Smooth muscle cell (in vitro differentiated cells): ENCODE measurements at regions not wholly inside any gene's neighbourhood (a gene's known extent, or its start where the extent isn't known, plus 50 kb on each side); places are given as distances from the start of the nearest gene placed in this dataset.
A peak's percentile ranks its signal among the peaks of the same experiment; 100 is the strongest.

Experiments used
- DNase-seq: peaks from one replicate; lab custom pipeline; 2025; ENCODE audit not compliant: unreplicated experiment; lab: John Stamatoyannopoulos, UW
- H2AFZ ChIP-seq: fragments of 200-600 bp; sonication (generic); 2 replicates; pipeline ENCODE4 v1.6.0; 2016; ENCODE audit warnings: antibody characterized with exemption, low read depth, mild to moderate bottlenecking
- H3F3A ChIP-seq: fragments of 200-600 bp; sonication (generic); 2 replicates; pipeline ENCODE4 v1.6.0; 2017; ENCODE audit warnings: antibody characterized with exemption, low read depth
- H3K27ac ChIP-seq: fragments of 200-600 bp; sonication (generic); 2 replicates; pipeline ENCODE4 v1.5.1; 2016; ENCODE audit warnings: low read depth, mild to moderate bottlenecking
- H3K27me3 ChIP-seq: fragments of 200-600 bp; sonication (generic); 2 replicates; pipeline ENCODE4 v1.6.1; 2016; ENCODE audit warnings: low read depth, mild to moderate bottlenecking
- H3K36me3 ChIP-seq: fragments of 200-600 bp; sonication (generic); 2 replicates; pipeline ENCODE4 v1.5.1; 2016; ENCODE audit warnings: low read depth
- H3K4me1 ChIP-seq: fragments of 200-600 bp; sonication (generic); 2 replicates; pipeline ENCODE4 v1.5.1; 2016; ENCODE audit warnings: low read depth
- H3K4me2 ChIP-seq: fragments of 200-600 bp; sonication (generic); 2 replicates; pipeline ENCODE4 v1.6.0; 2016; ENCODE audit warnings: mild to moderate bottlenecking
- H3K4me3 ChIP-seq: fragments of 200-600 bp; sonication (generic); 2 replicates; pipeline ENCODE4 v1.5.1; 2016; ENCODE audit warnings: mild to moderate bottlenecking
- H3K79me2 ChIP-seq: fragments of 200-600 bp; sonication (generic); 2 replicates; pipeline ENCODE4 v1.6.0; 2016; ENCODE audit warnings: low read depth, mild to moderate bottlenecking
- H3K9ac ChIP-seq: fragments of 200-600 bp; sonication (generic); 2 replicates; pipeline ENCODE4 v1.6.0; 2016; ENCODE audit warnings: low read depth
- H3K9me3 ChIP-seq: fragments of 200-600 bp; sonication (generic); replicated peaks from 2 replicates; pipeline ENCODE4 v1.5.1; 2016; ENCODE audit warnings: low read depth
- H4K20me1 ChIP-seq: fragments of 200-600 bp; sonication (generic); 2 replicates; pipeline ENCODE4 v1.6.0; 2016; ENCODE audit warnings: low read depth
- WGBS: methylation state at CpG from one replicate; pipeline ENCODE4 v1.1.7; 2016; ENCODE audit warnings: low lambda C conversion rate; 5-methylcytosine and 5-hydroxymethylcytosine counted together
- TF ChIP-seq, protein P1 (sequence below): fragments of 200-600 bp; sonication (generic); IDR thresholded peaks from 2 replicates; pipeline ENCODE4 v1.5.1; 2017; ENCODE audit warnings: borderline replicate concordance, mild to moderate bottlenecking, antibody characterized with exemption; ENCODE audit not compliant: insufficient read depth, poor library complexity, severe bottlenecking

DNA sequence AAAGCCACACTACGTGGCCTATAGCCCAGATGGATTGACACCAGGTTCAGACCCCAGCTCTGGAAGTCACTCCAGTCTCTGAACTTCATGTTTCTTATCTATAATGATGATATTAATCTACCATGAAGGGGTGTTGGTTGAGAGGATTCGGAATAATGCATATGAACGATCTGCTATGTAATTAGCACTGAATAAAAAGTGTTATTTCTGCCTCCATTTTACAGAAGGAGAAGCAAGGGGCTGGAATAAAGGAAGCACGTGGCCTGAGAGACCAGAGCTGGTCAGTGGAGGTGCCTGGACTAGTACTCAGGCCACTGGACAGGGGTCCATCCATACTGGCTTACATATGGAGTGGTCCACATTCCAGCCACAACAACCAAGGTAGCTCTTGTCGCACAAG is 166.5 kb upstream of the MYCN start:
- Histone ChIP-seq H3K27me3 (no peaks in the 10 kb centered on the region), H3K4me3 (no peak overlapping the region), H3K27ac (no peak overlapping the region), H4K20me1 (no peaks in the 10 kb centered on the region), H2AFZ (no peak overlapping the region), H3K9me3 (no peaks in the 10 kb centered on the region), H3K36me3 (no peaks in the 10 kb centered on the region), H3K4me2 (no peak overlapping the region), H3K79me2 (no peaks in the 10 kb centered on the region), H3K4me1 (peaks cover 3% of the 10 kb centered on the region), H3K9ac (no peak overlapping the region), H3F3A (no peaks in the 10 kb centered on the region)
- DNase-seq: no peak
- TF ChIP-seq, protein P1, sequence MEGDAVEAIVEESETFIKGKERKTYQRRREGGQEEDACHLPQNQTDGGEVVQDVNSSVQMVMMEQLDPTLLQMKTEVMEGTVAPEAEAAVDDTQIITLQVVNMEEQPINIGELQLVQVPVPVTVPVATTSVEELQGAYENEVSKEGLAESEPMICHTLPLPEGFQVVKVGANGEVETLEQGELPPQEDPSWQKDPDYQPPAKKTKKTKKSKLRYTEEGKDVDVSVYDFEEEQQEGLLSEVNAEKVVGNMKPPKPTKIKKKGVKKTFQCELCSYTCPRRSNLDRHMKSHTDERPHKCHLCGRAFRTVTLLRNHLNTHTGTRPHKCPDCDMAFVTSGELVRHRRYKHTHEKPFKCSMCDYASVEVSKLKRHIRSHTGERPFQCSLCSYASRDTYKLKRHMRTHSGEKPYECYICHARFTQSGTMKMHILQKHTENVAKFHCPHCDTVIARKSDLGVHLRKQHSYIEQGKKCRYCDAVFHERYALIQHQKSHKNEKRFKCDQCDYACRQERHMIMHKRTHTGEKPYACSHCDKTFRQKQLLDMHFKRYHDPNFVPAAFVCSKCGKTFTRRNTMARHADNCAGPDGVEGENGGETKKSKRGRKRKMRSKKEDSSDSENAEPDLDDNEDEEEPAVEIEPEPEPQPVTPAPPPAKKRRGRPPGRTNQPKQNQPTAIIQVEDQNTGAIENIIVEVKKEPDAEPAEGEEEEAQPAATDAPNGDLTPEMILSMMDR: no peak
- 92% methylated on average over 5 of the region's 5 CpGs for WGBS

DNA sequence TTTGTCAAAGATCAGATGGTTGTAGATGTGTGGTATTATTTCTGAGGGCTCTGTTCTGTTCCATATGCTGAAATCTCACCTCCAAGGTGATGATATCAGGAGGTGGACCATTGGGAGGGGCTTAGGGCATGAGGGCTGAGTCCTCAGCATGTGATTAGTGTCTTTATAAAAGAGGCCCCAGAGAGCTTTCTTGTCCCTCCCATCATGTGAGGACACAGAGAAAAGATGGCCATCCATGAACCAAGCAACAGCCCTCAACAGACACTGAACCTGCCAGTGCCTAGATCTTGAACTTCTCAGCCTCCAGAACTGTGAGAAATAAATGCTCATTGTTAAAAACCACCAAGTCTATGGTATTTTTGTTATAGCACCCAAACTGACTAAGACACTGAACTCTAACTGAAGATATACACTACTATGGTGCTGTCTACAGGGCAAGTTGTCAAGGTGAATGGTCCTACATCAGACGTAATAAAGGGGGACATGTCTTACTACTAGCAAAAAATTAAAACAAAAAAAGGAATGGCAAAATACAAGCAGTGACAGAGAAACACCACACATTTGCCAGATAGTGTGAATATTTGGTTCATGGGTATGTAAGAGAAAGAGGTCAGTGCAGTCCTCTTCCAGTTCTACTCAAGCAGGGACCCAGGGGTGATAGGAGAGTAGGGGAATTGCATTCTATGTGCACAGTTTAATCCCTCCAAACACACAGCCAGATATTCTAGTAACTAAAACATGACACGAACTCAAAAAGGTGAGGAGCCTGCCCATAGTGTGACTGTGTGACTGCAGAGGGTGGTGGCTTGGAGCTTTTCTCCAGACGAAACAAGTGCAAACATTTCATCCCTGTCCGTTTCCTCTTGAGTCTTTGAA is 164.4 kb upstream of the MYCN start:
- Histone ChIP-seq H4K20me1 (no peaks in the 10 kb centered on the region), H3K4me2 (peak overlapping the region; percentile 0), H3K36me3 (no peaks in the 10 kb centered on the region), H3K4me3 (no peak overlapping the region), H3K9me3 (no peaks in the 10 kb centered on the region), H3K79me2 (no peaks in the 10 kb centered on the region), H3K27me3 (no peaks in the 10 kb centered on the region), H3K27ac (no peak overlapping the region), H3K9ac (no peak overlapping the region), H2AFZ (no peak overlapping the region), H3K4me1 (no peaks in the 10 kb centered on the region), H3F3A (no peaks in the 10 kb centered on the region)
- TF ChIP-seq, protein P1: no peak
- 41% methylated on average over 4 of the region's 4 CpGs for WGBS
- DNase-seq: no peak

DNA sequence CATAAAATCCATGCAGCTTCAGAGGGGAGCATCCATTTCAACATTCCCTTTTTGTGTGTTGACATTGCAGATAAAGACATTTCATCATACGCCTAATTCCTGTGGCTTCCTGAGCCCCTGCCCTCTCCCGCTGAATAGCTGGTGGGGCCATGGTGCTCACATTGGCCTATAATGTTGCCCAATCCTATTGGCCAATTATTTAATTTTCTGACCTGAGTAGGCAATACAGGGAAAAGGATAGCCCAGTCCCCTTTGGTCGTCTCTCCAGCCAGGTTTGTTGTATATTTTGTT is 163.8 kb upstream of the MYCN start:
- H3K27me3 ChIP-seq: no peaks in the 10 kb centered on the region
- H3K36me3 ChIP-seq: no peaks in the 10 kb centered on the region
- TF ChIP-seq, protein P1: no peak
- H3K9me3 ChIP-seq: no peaks in the 10 kb centered on the region
- no peak overlapping the region for H3K27ac ChIP-seq
- 47% methylated on average over 3 of the region's 3 CpGs for WGBS
- H3F3A ChIP-seq: no peaks in the 10 kb centered on the region
- H2AFZ ChIP-seq: no peak overlapping the region
- H3K4me3 ChIP-seq: no peak overlapping the region
- H3K4me2 ChIP-seq: peak overlapping the region; percentile 0
- H3K9ac ChIP-seq: no peak overlapping the region
- no peak for DNase-seq
- H4K20me1 ChIP-seq: no peaks in the 10 kb centered on the region
- H3K4me1 ChIP-seq: peaks cover under 1% of the 10 kb centered on the region
- H3K79me2 ChIP-seq: no peaks in the 10 kb centered on the region
